Fibroblast of lung (primary cell): ENCODE measurements at regions not wholly inside any gene's neighbourhood (a gene's known extent, or its start where the extent isn't known, plus 50 kb on each side); places are given as distances from the start of the nearest gene placed in this dataset.

Experiments used
- EZH2 ChIP-seq: IDR thresholded peaks from 2 replicates; pipeline ENCODE4 v1.5.1; 2012; ENCODE audit warnings: low read length, control low read depth, mild to moderate bottlenecking; ENCODE audit errors: missing control alignments
- TF ChIP-seq, protein P1 (sequence below), 2 donors: IDR thresholded peaks in 1 of 2; conservative IDR thresholded peaks in 1 of 2; 1 replicate in 1 of 2; 2 replicates in 1 of 2; pipeline ENCODE4 v1.5.1; 2011 to 2012; ENCODE audit warnings: low read length in 2 of 2, control low read depth in 1 of 2, inconsistent platforms in 1 of 2, low read depth in 1 of 2, mild to moderate bottlenecking in 1 of 2

DNA sequence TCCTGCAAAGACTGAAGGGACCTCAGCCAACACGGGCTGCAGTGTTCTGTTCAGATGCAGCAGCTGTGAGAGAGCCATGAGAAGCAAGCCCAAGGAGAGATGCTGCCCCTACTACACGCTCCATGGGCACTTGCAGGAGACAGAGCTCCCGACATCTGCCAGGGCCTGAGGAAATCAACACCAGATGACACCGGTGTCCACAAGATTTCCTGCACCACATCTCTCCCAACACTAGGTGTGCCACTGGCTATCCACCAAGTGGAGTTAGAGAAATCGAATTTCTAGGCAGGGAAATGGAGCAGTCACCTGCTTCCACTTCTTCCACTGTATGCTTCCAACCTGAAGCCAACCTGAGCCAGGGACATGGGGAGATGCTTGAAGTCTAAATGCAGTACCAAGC, 445.3 kb downstream of the RWDD3 start:
- TF ChIP-seq, protein P1, sequence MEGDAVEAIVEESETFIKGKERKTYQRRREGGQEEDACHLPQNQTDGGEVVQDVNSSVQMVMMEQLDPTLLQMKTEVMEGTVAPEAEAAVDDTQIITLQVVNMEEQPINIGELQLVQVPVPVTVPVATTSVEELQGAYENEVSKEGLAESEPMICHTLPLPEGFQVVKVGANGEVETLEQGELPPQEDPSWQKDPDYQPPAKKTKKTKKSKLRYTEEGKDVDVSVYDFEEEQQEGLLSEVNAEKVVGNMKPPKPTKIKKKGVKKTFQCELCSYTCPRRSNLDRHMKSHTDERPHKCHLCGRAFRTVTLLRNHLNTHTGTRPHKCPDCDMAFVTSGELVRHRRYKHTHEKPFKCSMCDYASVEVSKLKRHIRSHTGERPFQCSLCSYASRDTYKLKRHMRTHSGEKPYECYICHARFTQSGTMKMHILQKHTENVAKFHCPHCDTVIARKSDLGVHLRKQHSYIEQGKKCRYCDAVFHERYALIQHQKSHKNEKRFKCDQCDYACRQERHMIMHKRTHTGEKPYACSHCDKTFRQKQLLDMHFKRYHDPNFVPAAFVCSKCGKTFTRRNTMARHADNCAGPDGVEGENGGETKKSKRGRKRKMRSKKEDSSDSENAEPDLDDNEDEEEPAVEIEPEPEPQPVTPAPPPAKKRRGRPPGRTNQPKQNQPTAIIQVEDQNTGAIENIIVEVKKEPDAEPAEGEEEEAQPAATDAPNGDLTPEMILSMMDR (conservative IDR thresholded peaks at IDR 0.05 in 1 of 2, IDR thresholded peaks at IDR 0.05 in 1 of 2; ENCODE audit: low read depth in 1 of 2, low read length in 2 of 2): no peak
- TF ChIP-seq EZH2: no peak
